IMR-90 (cell line): ENCODE measurements at regions not wholly inside any gene's neighbourhood (a gene's known extent, or its start where the extent isn't known, plus 50 kb on each side); places are given as distances from the start of the nearest gene placed in this dataset.

Source experiments
- ATAC-seq: fragments of 200-7000 bp; cut with Tn5 transposase; 2 replicates; pipeline ENCODE4 v1.9.1; 2020; ENCODE audit warnings: low read depth, mild to moderate bottlenecking, moderate library complexity
- BruUV-seq: library from RNA; stranded (reverse); fragments of 400-500 nt; replicated peaks from 2 replicates; lab custom pipeline; 2021; lab: Mats Ljungman, UMichigan
- CTCF ChIA-PET: fragments of 300-600 bp; formaldehyde crosslinking; extraction: SDS; loops from one replicate; lab custom pipeline; 2021; ENCODE audit warnings: antibody characterized with exemption; lab: Yijun Ruan, JAX
- POLR2A ChIA-PET: fragments of 300-600 bp; sonication (Branson Sonifier 250); formaldehyde crosslinking; loops from one replicate; lab custom pipeline; 2022; ENCODE audit warnings: antibody characterized with exemption; ENCODE audit not compliant: unreplicated experiment; lab: Charles Lee
- DNase-seq: peaks from one replicate; pipeline ENCODE4 v3.0.0; 2013
- H2AFZ ChIP-seq: replicated peaks from 2 replicates; pipeline ENCODE3; 2013; ENCODE audit warnings: low read length, mild to moderate bottlenecking; ENCODE audit not compliant: poor library complexity
- H2AK5ac ChIP-seq: 2 replicates; pipeline ENCODE4 v1.6.1; 2013; ENCODE audit warnings: low read depth, low read length, inconsistent platforms
- H2AK9ac ChIP-seq: replicated peaks from 2 replicates; pipeline ENCODE3; 2013; ENCODE audit warnings: mild to moderate bottlenecking, low read depth, low read length, moderate library complexity; ENCODE audit not compliant: poor library complexity
- H2BK120ac ChIP-seq: 2 replicates; pipeline ENCODE4 v1.6.1; 2013; ENCODE audit warnings: low read depth, low read length, inconsistent platforms
- H2BK15ac ChIP-seq: 3 replicates; pipeline ENCODE4 v1.6.1; 2013; ENCODE audit warnings: low read depth, low read length, inconsistent platforms
- H2BK20ac ChIP-seq: 2 replicates; pipeline ENCODE4 v1.6.1; 2013; ENCODE audit warnings: low read depth, mild to moderate bottlenecking, inconsistent platforms, low read length, moderate library complexity
- H2BK5ac ChIP-seq: 2 replicates; pipeline ENCODE4 v1.6.1; 2013; ENCODE audit warnings: mild to moderate bottlenecking, low read depth, low read length, inconsistent platforms; ENCODE audit not compliant: poor library complexity, severe bottlenecking
- H3K14ac ChIP-seq: replicated peaks from 2 replicates; pipeline ENCODE4 v1.6.1; 2013; ENCODE audit warnings: low read depth, low read length, inconsistent platforms
- H3K18ac ChIP-seq: 2 replicates; pipeline ENCODE4 v1.6.1; 2013; ENCODE audit warnings: low read depth, low read length, control low read depth
- H3K23ac ChIP-seq: 2 replicates; pipeline ENCODE4 v1.6.1; 2013; ENCODE audit warnings: low read depth, low read length, inconsistent platforms
- H3K27ac ChIP-seq: 2 replicates; pipeline ENCODE4 v1.5.1; 2013; ENCODE audit warnings: mild to moderate bottlenecking, control low read depth, low read length; ENCODE audit not compliant: insufficient read depth
- H3K27me3 ChIP-seq: 2 replicates; pipeline ENCODE4 v1.6.1; 2013; ENCODE audit warnings: low read length; ENCODE audit not compliant: control insufficient read depth, insufficient read depth
- H3K36me3 ChIP-seq: 2 replicates; pipeline ENCODE4 v1.6.1; 2013; ENCODE audit warnings: low read length, mixed read lengths; ENCODE audit not compliant: control insufficient read depth, insufficient read depth
- H3K4ac ChIP-seq: 2 replicates; pipeline ENCODE4 v1.6.1; 2013; ENCODE audit warnings: low read depth, low read length, inconsistent platforms
- H3K4me1 ChIP-seq: 2 replicates; pipeline ENCODE4 v1.6.1; 2013; ENCODE audit warnings: low read length, mixed read lengths; ENCODE audit not compliant: control insufficient read depth, insufficient read depth
- H3K4me2 ChIP-seq: 2 replicates; pipeline ENCODE4 v1.6.1; 2013; ENCODE audit warnings: low read depth, mild to moderate bottlenecking, control low read depth, low read length, moderate library complexity
- H3K4me3 ChIP-seq: 2 replicates; pipeline ENCODE4 v1.5.1; 2013; ENCODE audit warnings: low read depth, mild to moderate bottlenecking, control low read depth, low read length, moderate library complexity; ENCODE audit not compliant: insufficient read depth
- H3K56ac ChIP-seq: 2 replicates; pipeline ENCODE4 v1.6.1; 2013; ENCODE audit warnings: low read length, inconsistent platforms; ENCODE audit not compliant: insufficient read depth; ENCODE audit errors: extremely low read depth
- H3K79me1 ChIP-seq, 2 experiments: 2 replicates each; pipeline ENCODE4 v1.6.1; 2013; ENCODE audit warnings: low read length in 2 of 2, inconsistent platforms in 1 of 2, low read depth in 1 of 2
- H3K9ac ChIP-seq: 2 replicates; pipeline ENCODE4 v1.6.1; 2013; ENCODE audit warnings: low read depth, low read length, control low read depth
- H3K9me1 ChIP-seq: 2 replicates; pipeline ENCODE4 v1.6.1; 2013; ENCODE audit warnings: low read length, inconsistent platforms; ENCODE audit not compliant: insufficient read depth
- H3K9me3 ChIP-seq: 2 replicates; pipeline ENCODE4 v1.6.1; 2013; ENCODE audit warnings: low read length; ENCODE audit not compliant: control insufficient read depth, insufficient read depth
- H4K20me1 ChIP-seq: 2 replicates; pipeline ENCODE4 v1.6.1; 2013; ENCODE audit warnings: low read length, inconsistent platforms; ENCODE audit not compliant: insufficient read depth
- H4K5ac ChIP-seq: 2 replicates; pipeline ENCODE4 v1.6.1; 2013; ENCODE audit warnings: mild to moderate bottlenecking, low read depth, low read length, control low read depth
- H4K8ac ChIP-seq, 2 experiments: 2 replicates each; pipeline ENCODE4 v1.6.1; 2013; ENCODE audit warnings: low read depth in 2 of 2, low read length in 2 of 2, control low read depth in 1 of 2, inconsistent platforms in 1 of 2
- H4K91ac ChIP-seq: 2 replicates; pipeline ENCODE4 v1.6.1; 2013; ENCODE audit warnings: low read depth, low read length, inconsistent platforms; ENCODE audit not compliant: insufficient read depth
- BHLHE40 ChIP-seq: fragments of 150-350 bp; IDR thresholded peaks from 2 replicates; pipeline ENCODE4 v1.6.1; 2016; ENCODE audit warnings: mild to moderate bottlenecking, low read depth, low read length
- CEBPB ChIP-seq: IDR thresholded peaks from 2 replicates; pipeline ENCODE4 v1.6.1; 2012; ENCODE audit warnings: low read depth, low read length, improper control_type of control experiment
- CHD1 ChIP-seq: IDR thresholded peaks from 2 replicates; pipeline ENCODE4 v1.6.1; 2012; ENCODE audit warnings: low read depth, low read length, improper control_type of control experiment
- CTCF ChIP-seq: conservative IDR thresholded peaks from 2 replicates; pipeline ENCODE4 v1.5.1; 2012; ENCODE audit warnings: mild to moderate bottlenecking, low read depth, low read length, improper control_type of control experiment
- ELK1 ChIP-seq: fragments of 150-350 bp; IDR thresholded peaks from 2 replicates; pipeline ENCODE4 v1.6.1; 2016; ENCODE audit warnings: low read depth, mild to moderate bottlenecking, low read length, moderate library complexity, borderline replicate concordance
- FOS ChIP-seq: fragments of 150-350 bp; IDR thresholded peaks from 2 replicates; pipeline ENCODE4 v1.6.1; 2016; ENCODE audit warnings: low read depth, low read length
- MXI1 ChIP-seq: IDR thresholded peaks from 2 replicates; pipeline ENCODE4 v1.6.1; 2012; ENCODE audit warnings: low read depth, mild to moderate bottlenecking, low read length, moderate library complexity, borderline replicate concordance
- NFE2L2 ChIP-seq: fragments of 150-350 bp; IDR thresholded peaks from 2 replicates; pipeline ENCODE4 v1.6.1; 2016; ENCODE audit warnings: low read depth, mild to moderate bottlenecking, low read length
- POLR2A ChIP-seq: IDR thresholded peaks from 2 replicates; pipeline ENCODE4 v1.6.1; 2012; ENCODE audit warnings: mild to moderate bottlenecking, low read depth, low read length
- RAD21 ChIP-seq: IDR thresholded peaks from 2 replicates; pipeline ENCODE4 v1.6.1; 2012; ENCODE audit warnings: low read length, improper control_type of control experiment
- SMC3 ChIP-seq: fragments of 150-350 bp; IDR thresholded peaks from 2 replicates; pipeline ENCODE4 v1.6.1; 2016; ENCODE audit warnings: low read depth, mild to moderate bottlenecking, antibody characterized with exemption, low read length, moderate library complexity
- USF2 ChIP-seq: fragments of 150-350 bp; IDR thresholded peaks from 2 replicates; pipeline ENCODE4 v1.6.1; 2017; ENCODE audit warnings: mild to moderate bottlenecking, antibody characterized with exemption, low read length, low read depth
- WGBS, 2 experiments: methylation state at CpG; one replicate each; pipeline versions ENCODE4 v1.1.5 to v1.1.7; 2013; ENCODE audit warnings: missing lambda C conversion rate in 2 of 2; ENCODE audit not compliant: insufficient read length in 1 of 2; ENCODE audit errors: extremely low coverage in 2 of 2; 5-methylcytosine and 5-hydroxymethylcytosine counted together
- dilution Hi-C: fragments of 300-500 bp; cut with HindIII; formaldehyde crosslinking; loops from one replicate; pipeline ENCODE4 v1.14.3; 2018; ENCODE audit warnings: low sequenced_read_pairs; ENCODE audit not compliant: unreplicated experiment
- in situ Hi-C: fragments of 300-500 bp; cut with MboI; formaldehyde crosslinking; loops from 3 replicates; pipeline ENCODE4 v1.14.3; 2019; ENCODE audit warnings: low sequenced_read_pairs, inconsistent platforms, mixed read lengths
- intact Hi-C: fragments of 100-400 bp; cut with micrococcal nuclease; formaldehyde crosslinking; loops from 2 replicates; pipeline ENCODE4 v1.10.0; 2022

- TF ChIP-seq BHLHE40: no peak
These were observed 203.1 kb upstream of the GALNT2 start (continued) for GRCh38 chr1:229863651-229864545.

- Histone ChIP-seq H3K27me3 (no peaks in the 10 kb centered on the region; the same call in 1 of the 2 replicates), H3K9me3 (no peaks in the 10 kb centered on the region), H3K4me3 (no peak overlapping the region), H3K9ac (no peak overlapping the region), H2BK15ac (no peak overlapping the region), H3K36me3 (no peaks in the 10 kb centered on the region), H3K4me1 (no peaks in the 10 kb centered on the region), H4K91ac (no peak overlapping the region), H3K27ac (no peak overlapping the region), H3K79me1 (no peaks in the 10 kb centered on the region), H2AFZ (no peak overlapping the region), H3K23ac (no peak overlapping the region), H4K20me1 (no peaks in the 10 kb centered on the region), H3K4ac (no peak overlapping the region), H3K56ac (no peak overlapping the region), H2AK9ac (no peak overlapping the region), H2AK5ac (no peak overlapping the region), H3K14ac (no peak overlapping the region), H2BK5ac (no peak overlapping the region), H4K5ac (no peak overlapping the region), H2BK20ac (no peak overlapping the region), H3K9me1 (no peaks in the 10 kb centered on the region), H3K4me2 (no peak overlapping the region), H2BK120ac (no peak overlapping the region), H3K18ac (no peak overlapping the region), H4K8ac (no peak overlapping the region)
- in situ Hi-C loops: no loop called here
- no TSS peak for BruUV-seq
- 70% methylated on average over 2 of the region's 15 CpGs; no CpG with 5 or more reads in 1 of the 2 experiments for WGBS, 2 experiments
- POLR2A ChIA-PET: no interaction called here
- no peak for DNase-seq
- intact Hi-C loops: no loop called here
- dilution Hi-C loops: no loop called here
- no peak for ATAC-seq
- CTCF ChIA-PET: no interaction called here
- no peak for TF ChIP-seq NFE2L2
- TF ChIP-seq CTCF: no peak
- TF ChIP-seq USF2: no peak
- TF ChIP-seq CEBPB: no peak
- TF ChIP-seq CHD1: no peak
- TF ChIP-seq ELK1: no peak
- no peak for TF ChIP-seq BHLHE40
- no peak for TF ChIP-seq RAD21
- no peak for TF ChIP-seq SMC3
- TF ChIP-seq POLR2A: no peak
- TF ChIP-seq FOS: no peak
- TF ChIP-seq MXI1: no peak
These were observed 202.3 kb upstream of the GALNT2 start for GRCh38 chr1:229864686-229865230.
